Right lobe of liver (tissue), 4 donors: ENCODE measurements at regions not wholly inside any gene's neighbourhood (a gene's known extent, or its start where the extent isn't known, plus 50 kb on each side); places are given as distances from the start of the nearest gene placed in this dataset.

ENCODE experiments used
- CTCF ChIP-seq, 4 donors: fragments of 200-600 bp in 3 of 4; fragments of 450-650 bp in 1 of 4; IDR thresholded peaks; one replicate each; pipeline versions ENCODE4 v1.5.1 to v1.8.0; 2016 to 2022; ENCODE audit warnings: antibody characterized with exemption in 4 of 4, mild to moderate bottlenecking in 2 of 4
- POLR2A ChIP-seq: fragments of 450-650 bp; IDR thresholded peaks from one replicate; pipeline ENCODE4 v1.6.1; 2017; ENCODE audit warnings: antibody characterized with exemption, mild to moderate bottlenecking
- donor health status: DM: no; HTN: no; CAD: no.
- donor health status: DM: no; HTN: no; CAD: no.
- donor health status: DM: no; HTN: yes; CAD: no.

GRCh38 chr10:8437896-8438295 lies 383.4 kb downstream of the GATA3 start:
- TF ChIP-seq CTCF (IDR thresholded peaks at IDR 0.05): no peak
- no peak for TF ChIP-seq POLR2A
